ENCODE measurements at regions not wholly inside any gene's neighbourhood (a gene's known extent, or its start where the extent isn't known, plus 50 kb on each side); places are given as distances from the start of the nearest gene placed in this dataset.

DNA sequence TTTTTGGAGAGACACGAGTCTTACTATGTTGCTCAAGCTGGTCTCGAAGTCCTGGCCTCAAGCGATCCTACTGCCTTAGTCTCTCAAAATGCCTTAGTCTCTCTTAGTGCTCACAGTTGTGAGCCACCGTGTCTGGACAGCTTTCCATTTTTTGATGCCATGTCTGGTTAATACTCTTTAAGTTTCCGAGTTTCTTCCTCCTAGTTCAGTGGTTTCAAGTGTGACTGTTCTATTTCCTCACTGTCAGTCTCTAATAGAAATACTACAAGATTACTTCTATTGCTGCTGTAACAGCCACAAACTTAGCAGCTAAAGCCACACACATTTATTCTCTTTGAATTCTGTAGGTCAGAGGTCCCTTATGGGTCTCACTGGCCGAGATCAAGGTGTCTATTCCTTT, 125.1 kb upstream of the MGAT5 start:
- TF ChIP-seq, protein P1, sequence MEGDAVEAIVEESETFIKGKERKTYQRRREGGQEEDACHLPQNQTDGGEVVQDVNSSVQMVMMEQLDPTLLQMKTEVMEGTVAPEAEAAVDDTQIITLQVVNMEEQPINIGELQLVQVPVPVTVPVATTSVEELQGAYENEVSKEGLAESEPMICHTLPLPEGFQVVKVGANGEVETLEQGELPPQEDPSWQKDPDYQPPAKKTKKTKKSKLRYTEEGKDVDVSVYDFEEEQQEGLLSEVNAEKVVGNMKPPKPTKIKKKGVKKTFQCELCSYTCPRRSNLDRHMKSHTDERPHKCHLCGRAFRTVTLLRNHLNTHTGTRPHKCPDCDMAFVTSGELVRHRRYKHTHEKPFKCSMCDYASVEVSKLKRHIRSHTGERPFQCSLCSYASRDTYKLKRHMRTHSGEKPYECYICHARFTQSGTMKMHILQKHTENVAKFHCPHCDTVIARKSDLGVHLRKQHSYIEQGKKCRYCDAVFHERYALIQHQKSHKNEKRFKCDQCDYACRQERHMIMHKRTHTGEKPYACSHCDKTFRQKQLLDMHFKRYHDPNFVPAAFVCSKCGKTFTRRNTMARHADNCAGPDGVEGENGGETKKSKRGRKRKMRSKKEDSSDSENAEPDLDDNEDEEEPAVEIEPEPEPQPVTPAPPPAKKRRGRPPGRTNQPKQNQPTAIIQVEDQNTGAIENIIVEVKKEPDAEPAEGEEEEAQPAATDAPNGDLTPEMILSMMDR (IDR thresholded peaks at IDR 0.05; ENCODE audit: low read depth, low read length, poor library complexity, severe bottlenecking), result no peak
- no peak for TF ChIP-seq EZH2phosphoT487 (IDR thresholded peaks at IDR 0.05; ENCODE audit: borderline replicate concordance, low read length)
- H3K79me2 ChIP-seq (ENCODE audit: control insufficient read depth, low read length), result peaks cover 99% of the 10 kb centered on the region
- peaks cover 42% of the 10 kb centered on the region for H3K4me1 ChIP-seq (ENCODE audit: control insufficient read depth, low read length)
- no peak overlapping the region for H3K4me2 ChIP-seq (ENCODE audit: low read length)
- H3F3A ChIP-seq (ENCODE audit: control insufficient read depth, insufficient read depth), result no peaks in the 10 kb centered on the region
- no peaks in the 10 kb centered on the region for H3K9me3 ChIP-seq (ENCODE audit: control insufficient read depth, insufficient read depth, low read length)
- H3K27me3 ChIP-seq (ENCODE audit: control insufficient read depth, low read length), result no peaks in the 10 kb centered on the region
- peaks cover 18% of the 10 kb centered on the region for H3K36me3 ChIP-seq (ENCODE audit: control insufficient read depth, low read length)
- no peak overlapping the region for H3K27ac ChIP-seq (ENCODE audit: low read depth, low read length)
- H3K9me2 ChIP-seq (replicated peaks; ENCODE audit: control insufficient read depth, low read length), result no peaks in the 10 kb centered on the region
- peaks cover 20% of the 10 kb centered on the region; the same call in 1 of the 2 replicates for H4K20me1 ChIP-seq (ENCODE audit: control insufficient read depth, insufficient read depth, low read depth, low read length)
- no peak overlapping the region for H3K4me3 ChIP-seq (ENCODE audit: low read length)

DNA sequence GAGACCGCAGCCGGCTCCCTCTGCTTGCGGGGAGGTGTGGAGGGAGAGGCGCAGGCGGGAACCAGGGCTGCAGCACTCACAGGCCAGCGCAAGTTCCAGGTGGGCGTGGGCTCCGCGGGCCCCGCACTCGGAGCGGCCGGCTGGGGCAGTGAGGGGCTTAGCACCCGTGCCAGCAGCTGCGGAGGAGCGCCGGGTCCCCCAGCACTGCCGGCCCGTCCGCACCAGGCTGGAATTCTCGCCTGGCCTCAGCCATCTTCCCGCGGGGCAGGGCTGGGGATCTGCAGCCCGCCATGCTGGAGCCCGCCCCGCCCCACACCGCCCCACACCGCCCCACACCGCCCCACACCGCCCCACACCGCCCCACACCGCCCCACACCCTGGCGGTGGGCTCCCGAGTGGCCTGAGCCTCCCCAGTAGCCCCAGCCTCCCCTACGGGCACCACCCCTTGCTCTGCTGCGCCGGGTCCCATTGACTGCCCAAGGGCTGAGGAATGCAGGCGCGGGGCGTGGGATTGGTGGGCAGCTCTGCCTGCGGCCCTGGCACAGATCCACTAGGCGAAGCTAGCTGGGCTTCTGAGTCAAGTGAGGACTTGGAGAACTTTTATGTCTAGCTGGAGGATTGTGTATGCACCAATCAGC, 123.9 kb upstream of the MGAT5 start:
- peaks cover 99% of the 10 kb centered on the region for H3K79me2 ChIP-seq (ENCODE audit: control insufficient read depth, low read length)
- H3F3A ChIP-seq (ENCODE audit: control insufficient read depth, insufficient read depth), result no peaks in the 10 kb centered on the region
- no peaks in the 10 kb centered on the region for H3K9me3 ChIP-seq (ENCODE audit: control insufficient read depth, insufficient read depth, low read length)
- H3K9me2 ChIP-seq (replicated peaks; ENCODE audit: control insufficient read depth, low read length), result no peaks in the 10 kb centered on the region
- 0 out of 2 replicates have a peak, but pooled peaks cover 13% of the 10 kb centered on the region for H4K20me1 ChIP-seq (ENCODE audit: control insufficient read depth, insufficient read depth, low read depth, low read length)
- no peak for TF ChIP-seq EZH2phosphoT487 (IDR thresholded peaks at IDR 0.05; ENCODE audit: borderline replicate concordance, low read length)
- TF ChIP-seq, protein P1 (IDR thresholded peaks at IDR 0.05; ENCODE audit: low read depth, low read length, poor library complexity, severe bottlenecking), result no peak
- peaks cover 18% of the 10 kb centered on the region for H3K36me3 ChIP-seq (ENCODE audit: control insufficient read depth, low read length)
- peaks cover 31% of the 10 kb centered on the region for H3K4me1 ChIP-seq (ENCODE audit: control insufficient read depth, low read length)
- no peak overlapping the region for H3K27ac ChIP-seq (ENCODE audit: low read depth, low read length)
- H3K4me2 ChIP-seq (ENCODE audit: low read length), result no peak overlapping the region
- H3K27me3 ChIP-seq (ENCODE audit: control insufficient read depth, low read length), result no peaks in the 10 kb centered on the region
- no peak overlapping the region for H3K4me3 ChIP-seq (ENCODE audit: low read length)

DNA sequence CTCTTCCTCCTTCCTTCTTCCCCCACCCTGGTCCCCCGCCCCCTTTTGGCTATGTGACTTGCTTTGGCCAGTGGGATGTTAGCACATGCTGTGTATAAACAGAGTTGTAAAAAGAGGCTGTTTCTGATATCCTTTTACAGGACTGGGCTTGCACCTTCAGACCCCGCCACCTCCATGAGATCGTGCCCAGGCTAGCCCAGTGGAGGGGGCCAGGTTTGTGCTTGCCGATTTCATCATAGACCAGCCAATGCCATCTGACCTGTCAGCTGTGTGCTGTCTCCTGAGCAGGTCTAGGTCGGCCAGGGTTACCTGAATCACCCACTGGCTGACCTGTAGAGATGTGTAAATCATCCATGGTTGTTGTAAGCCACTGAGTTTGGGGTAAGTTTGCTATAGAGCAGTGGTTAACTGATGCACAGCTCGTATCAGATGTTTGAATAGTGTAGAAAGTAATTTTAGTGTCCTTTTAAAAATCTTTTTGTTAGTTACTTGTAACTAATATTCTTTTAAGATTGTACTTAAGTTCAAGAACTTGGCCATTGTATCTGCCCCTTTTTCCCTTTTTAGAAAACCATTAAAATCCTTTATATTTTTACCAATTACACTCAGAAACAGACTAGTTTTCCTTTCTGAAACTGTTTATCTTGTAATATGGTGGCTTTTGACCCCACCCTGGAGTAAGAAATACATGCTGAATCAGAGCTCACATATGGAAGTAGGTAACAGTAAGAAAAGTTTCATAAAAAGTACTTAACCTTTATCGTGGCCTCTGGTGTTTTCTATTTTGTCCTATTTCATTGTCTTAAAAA, 122.0 kb upstream of the MGAT5 start:
- no peak overlapping the region for H3K27ac ChIP-seq (ENCODE audit: low read depth, low read length)
- peaks cover 95% of the 10 kb centered on the region for H3K79me2 ChIP-seq (ENCODE audit: control insufficient read depth, low read length)
- H3K4me1 ChIP-seq (ENCODE audit: control insufficient read depth, low read length), result peaks cover 23% of the 10 kb centered on the region
- no peak overlapping the region for H3K4me3 ChIP-seq (ENCODE audit: low read length)
- H4K20me1 ChIP-seq (ENCODE audit: control insufficient read depth, insufficient read depth, low read depth, low read length), result 0 out of 2 replicates have a peak, but pooled peaks cover 8% of the 10 kb centered on the region
- no peaks in the 10 kb centered on the region for H3F3A ChIP-seq (ENCODE audit: control insufficient read depth, insufficient read depth)
- no peaks in the 10 kb centered on the region for H3K9me2 ChIP-seq (replicated peaks; ENCODE audit: control insufficient read depth, low read length)
- H3K9me3 ChIP-seq (ENCODE audit: control insufficient read depth, insufficient read depth, low read length), result no peaks in the 10 kb centered on the region
- no peak overlapping the region for H3K4me2 ChIP-seq (ENCODE audit: low read length)
- no peaks in the 10 kb centered on the region for H3K27me3 ChIP-seq (ENCODE audit: control insufficient read depth, low read length)
- no peak for TF ChIP-seq EZH2phosphoT487 (IDR thresholded peaks at IDR 0.05; ENCODE audit: borderline replicate concordance, low read length)
- TF ChIP-seq, protein P1 (IDR thresholded peaks at IDR 0.05; ENCODE audit: low read depth, low read length, poor library complexity, severe bottlenecking), result no peak
- H3K36me3 ChIP-seq (ENCODE audit: control insufficient read depth, low read length), result peaks cover 16% of the 10 kb centered on the region

All from DOHH2 (cell line).